ENCODE measurements at regions not wholly inside any gene's neighbourhood (a gene's known extent, or its start where the extent isn't known, plus 50 kb on each side); places are given as distances from the start of the nearest gene placed in this dataset.
"Not testable (repeated sequence)": the region's sequence is repeated elsewhere in the genome, so short reads cannot be mapped to it uniquely, and the experiment has no call there.

- in situ Hi-C loops (cut with HindIII; ENCODE audit: low sequenced_read_pairs), result no loop called here
- DNase-seq (ENCODE audit: low spot score), result no peak
Observed at GRCh38 chr13:112144616-112145550, 77.9 kb downstream of the SOX1 start.

- in situ Hi-C loops (cut with HindIII; ENCODE audit: low sequenced_read_pairs), result no loop called here
- DNase-seq (ENCODE audit: low spot score), result no peak
Observed at GRCh38 chr13:112145551-112146360, 78.8 kb downstream of the SOX1 start.

GRCh38 chr13:112150352-112150751 is 83.4 kb downstream of the SOX1 start:
- DNase-seq (ENCODE audit: low spot score), result no peak
- in situ Hi-C loops (cut with HindIII; ENCODE audit: low sequenced_read_pairs), result no loop called here

- in situ Hi-C loops (cut with HindIII; ENCODE audit: low sequenced_read_pairs), result no loop called here
Observed at GRCh38 chr13:112152846-112153245, 85.9 kb downstream of the SOX1 start.

GRCh38 chr13:112153364-112153763 is 86.4 kb downstream of the SOX1 start:
- in situ Hi-C loops (cut with HindIII; ENCODE audit: low sequenced_read_pairs), result no loop called here
- no peak for DNase-seq (ENCODE audit: low spot score)

More at GRCh38 chr13:112152846-112153245, 85.9 kb downstream of the SOX1 start:
- no peak for DNase-seq (ENCODE audit: low spot score)

GRCh38 chr13:112153846-112154245 is 86.9 kb downstream of the SOX1 start:
- no peak for DNase-seq (ENCODE audit: low spot score)
- in situ Hi-C loops (cut with HindIII; ENCODE audit: low sequenced_read_pairs), result no loop called here

GRCh38 chr13:112154301-112155060 is 87.5 kb downstream of the SOX1 start:
- no peak for DNase-seq (ENCODE audit: low spot score)
- in situ Hi-C loops (cut with HindIII; ENCODE audit: low sequenced_read_pairs), result no loop called here

- in situ Hi-C loops (cut with HindIII; ENCODE audit: low sequenced_read_pairs), result no loop called here
- DNase-seq (ENCODE audit: low spot score), result no peak
Observed at GRCh38 chr13:112158961-112159360, 92.0 kb downstream of the SOX1 start.

- in situ Hi-C loops (cut with HindIII; ENCODE audit: low sequenced_read_pairs), result no loop called here
- DNase-seq (ENCODE audit: low spot score), result no peak
Observed at GRCh38 chr13:112159575-112160547, 92.9 kb downstream of the SOX1 start.

GRCh38 chr13:112160558-112160957 is 93.6 kb downstream of the SOX1 start:
- in situ Hi-C loops (cut with HindIII; ENCODE audit: low sequenced_read_pairs), result no loop called here
- DNase-seq (ENCODE audit: low spot score), result no peak

- DNase-seq (ENCODE audit: low spot score), result no peak
- in situ Hi-C loops (cut with HindIII; ENCODE audit: low sequenced_read_pairs), result no loop called here
Observed at GRCh38 chr13:112161521-112162301, 94.8 kb downstream of the SOX1 start.

GRCh38 chr13:112163691-112164660 is 97.0 kb downstream of the SOX1 start:
- in situ Hi-C loops (cut with HindIII; ENCODE audit: low sequenced_read_pairs); DNase-seq (ENCODE audit: low spot score): not testable (repeated sequence)

- DNase-seq (ENCODE audit: low spot score), result no peak
- in situ Hi-C loops (cut with HindIII; ENCODE audit: low sequenced_read_pairs), result no loop called here
Observed at GRCh38 chr13:112165712-112166111, 98.8 kb downstream of the SOX1 start.

GRCh38 chr13:112168761-112169160 is 101.8 kb downstream of the SOX1 start:
- in situ Hi-C loops (cut with HindIII; ENCODE audit: low sequenced_read_pairs), result no loop called here
- DNase-seq (ENCODE audit: low spot score), result no peak

GRCh38 chr13:112169941-112170822 is 103.2 kb downstream of the SOX1 start:
- in situ Hi-C loops (cut with HindIII; ENCODE audit: low sequenced_read_pairs), result no loop called here
- no peak for DNase-seq (ENCODE audit: low spot score)

Measured in G401 (cell line).